Tibial nerve (tissue), 4 donors: ENCODE measurements at regions not wholly inside any gene's neighbourhood (a gene's known extent, or its start where the extent isn't known, plus 50 kb on each side); places are given as distances from the start of the nearest gene placed in this dataset.

Source experiments
- CTCF ChIP-seq, 5 experiments: fragments of 200-600 bp in 3 of 5; fragments of 450-650 bp in 2 of 5; sonication (generic) in 3 of 5; IDR thresholded peaks; one replicate each; pipeline ENCODE4 v1.5.1; 2016 to 2019; ENCODE audit warnings: antibody characterized with exemption in 5 of 5, mild to moderate bottlenecking in 3 of 5, moderate library complexity in 2 of 5
- EP300 ChIP-seq, 2 donors: sonication (generic); formaldehyde crosslinking; IDR thresholded peaks; one replicate each; pipeline ENCODE4 v1.6.1; 2017; ENCODE audit warnings: antibody characterized with exemption in 2 of 2, mild to moderate bottlenecking in 1 of 2
- POLR2A ChIP-seq, 2 donors: fragments of 450-650 bp; IDR thresholded peaks; one replicate each; pipeline ENCODE4 v1.6.1; 2017; ENCODE audit warnings: antibody characterized with exemption in 2 of 2, mild to moderate bottlenecking in 2 of 2, moderate library complexity in 2 of 2

- TF ChIP-seq CTCF (IDR thresholded peaks at IDR 0.05) (no peak), POLR2A (IDR thresholded peaks at IDR 0.05) (no peak), EP300 (IDR thresholded peaks at IDR 0.05) (no peak)
Measured at GRCh38 chr1:13970631-13971247, 270.8 kb downstream of the PRDM2 start.
